Parathyroid adenoma (tissue), 2 donors: ENCODE measurements at regions not wholly inside any gene's neighbourhood (a gene's known extent, or its start where the extent isn't known, plus 50 kb on each side); places are given as distances from the start of the nearest gene placed in this dataset.

ENCODE experiments used
- H2AFZ ChIP-seq: fragments of 300-600 bp; sonication (generic); one replicate; pipeline ENCODE4 v1.7.0; 2017; ENCODE audit warnings: antibody characterized with exemption, mild to moderate bottlenecking
- H3K27ac ChIP-seq: fragments of 300-600 bp; sonication (generic); one replicate; pipeline ENCODE4 v1.7.0; 2017
- H3K27me3 ChIP-seq: fragments of 300-600 bp; sonication (generic); one replicate; pipeline ENCODE4 v1.7.0; 2017; ENCODE audit warnings: low read length; ENCODE audit not compliant: control insufficient read depth, insufficient read depth
- H3K36me3 ChIP-seq: fragments of 300-600 bp; sonication (generic); one replicate; pipeline ENCODE4 v1.7.0; 2017; ENCODE audit warnings: low read length; ENCODE audit not compliant: control insufficient read depth, insufficient read depth
- H3K4me1 ChIP-seq: fragments of 300-600 bp; sonication (generic); one replicate; pipeline ENCODE4 v1.7.0; 2017; ENCODE audit warnings: control low read depth
- H3K4me2 ChIP-seq: fragments of 300-600 bp; sonication (generic); one replicate; pipeline ENCODE4 v1.7.0; 2017; ENCODE audit warnings: low read length
- H3K4me3 ChIP-seq: fragments of 300-600 bp; sonication (generic); one replicate; pipeline ENCODE4 v1.7.0; 2017; ENCODE audit warnings: low read depth, low read length
- H3K79me2 ChIP-seq: fragments of 300-600 bp; sonication (generic); one replicate; pipeline ENCODE4 v1.7.0; 2017; ENCODE audit warnings: control low read depth
- H3K9ac ChIP-seq: fragments of 300-600 bp; sonication (generic); one replicate; pipeline ENCODE4 v1.7.0; 2017; ENCODE audit warnings: mild to moderate bottlenecking
- H3K9me3 ChIP-seq: fragments of 300-600 bp; sonication (generic); one replicate; pipeline ENCODE4 v1.7.0; 2017; ENCODE audit warnings: low read length; ENCODE audit not compliant: control insufficient read depth
- CTCF ChIP-seq: fragments of 300-600 bp; sonication (generic); IDR thresholded peaks from one replicate; pipeline ENCODE4 v1.7.0; 2017; ENCODE audit warnings: antibody characterized with exemption, mild to moderate bottlenecking
- donor health status: primary hyperparathyroidism.

- H3K4me1 ChIP-seq, result no peaks in the 10 kb centered on the region
- H3K79me2 ChIP-seq, result no peaks in the 10 kb centered on the region
- no peaks in the 10 kb centered on the region for H3K36me3 ChIP-seq
- H3K4me2 ChIP-seq, result no peak overlapping the region
- no peak overlapping the region for H3K27ac ChIP-seq
- TF ChIP-seq CTCF, result no peak
- no peaks in the 10 kb centered on the region for H3K9me3 ChIP-seq
- H3K27me3 ChIP-seq, result no peaks in the 10 kb centered on the region
- no peak overlapping the region for H3K4me3 ChIP-seq
- no peak overlapping the region for H2AFZ ChIP-seq
- no peak overlapping the region for H3K9ac ChIP-seq
These were observed 78.6 kb upstream of the FN1 start for GRCh38 chr2:215514516-215514915.

GRCh38 chr2:215511454-215512346 lies 75.8 kb upstream of the FN1 start:
- Histone ChIP-seq H3K4me1 (no peaks in the 10 kb centered on the region), H3K4me3 (no peak overlapping the region)

GRCh38 chr2:215507836-215508235 lies 72.0 kb upstream of the FN1 start:
- no peaks in the 10 kb centered on the region for H3K4me1 ChIP-seq
- no peaks in the 10 kb centered on the region for H3K36me3 ChIP-seq
- TF ChIP-seq CTCF, result no peak
- no peaks in the 10 kb centered on the region for H3K9me3 ChIP-seq
- H3K9ac ChIP-seq, result no peak overlapping the region
- H2AFZ ChIP-seq, result no peak overlapping the region
- H3K79me2 ChIP-seq, result no peaks in the 10 kb centered on the region
- H3K27me3 ChIP-seq, result no peaks in the 10 kb centered on the region
- H3K4me3 ChIP-seq, result no peak overlapping the region
- no peak overlapping the region for H3K4me2 ChIP-seq
- no peak overlapping the region for H3K27ac ChIP-seq

More at GRCh38 chr2:215511454-215512346, 75.8 kb upstream of the FN1 start:
- Histone ChIP-seq H3K79me2 (no peaks in the 10 kb centered on the region), H3K4me2 (no peak overlapping the region), H2AFZ (no peak overlapping the region), H3K9ac (no peak overlapping the region), H3K9me3 (no peaks in the 10 kb centered on the region), H3K27ac (no peak overlapping the region), H3K27me3 (no peaks in the 10 kb centered on the region), H3K36me3 (no peaks in the 10 kb centered on the region)
- TF ChIP-seq CTCF, result no peak

GRCh38 chr2:215507136-215507535 lies 71.3 kb upstream of the FN1 start:
- Histone ChIP-seq H3K9ac (no peak overlapping the region), H3K9me3 (no peaks in the 10 kb centered on the region), H2AFZ (no peak overlapping the region), H3K27me3 (no peaks in the 10 kb centered on the region), H3K27ac (no peak overlapping the region), H3K4me1 (no peaks in the 10 kb centered on the region), H3K4me3 (no peak overlapping the region), H3K36me3 (no peaks in the 10 kb centered on the region), H3K79me2 (no peaks in the 10 kb centered on the region), H3K4me2 (no peak overlapping the region)
- no peak for TF ChIP-seq CTCF

GRCh38 chr2:215506604-215506990 lies 70.7 kb upstream of the FN1 start:
- no peak overlapping the region for H3K4me3 ChIP-seq
- H3K79me2 ChIP-seq, result no peaks in the 10 kb centered on the region
- no peaks in the 10 kb centered on the region for H3K36me3 ChIP-seq
- H3K9ac ChIP-seq, result no peak overlapping the region
- TF ChIP-seq CTCF, result no peak
- no peaks in the 10 kb centered on the region for H3K9me3 ChIP-seq
- no peaks in the 10 kb centered on the region for H3K27me3 ChIP-seq
- H2AFZ ChIP-seq, result no peak overlapping the region
- H3K4me1 ChIP-seq, result no peaks in the 10 kb centered on the region
- H3K4me2 ChIP-seq, result no peak overlapping the region
- H3K27ac ChIP-seq, result no peak overlapping the region
